IPS DF 4.7 (cell line): ENCODE measurements at regions not wholly inside any gene's neighbourhood (a gene's known extent, or its start where the extent isn't known, plus 50 kb on each side); places are given as distances from the start of the nearest gene placed in this dataset.

ENCODE experiments used
- DNase-seq: peaks from one replicate; pipeline ENCODE4 v3.0.0-alpha.2; 2013; ENCODE audit warnings: low spot score; ENCODE audit errors: extremely low read depth

DNA sequence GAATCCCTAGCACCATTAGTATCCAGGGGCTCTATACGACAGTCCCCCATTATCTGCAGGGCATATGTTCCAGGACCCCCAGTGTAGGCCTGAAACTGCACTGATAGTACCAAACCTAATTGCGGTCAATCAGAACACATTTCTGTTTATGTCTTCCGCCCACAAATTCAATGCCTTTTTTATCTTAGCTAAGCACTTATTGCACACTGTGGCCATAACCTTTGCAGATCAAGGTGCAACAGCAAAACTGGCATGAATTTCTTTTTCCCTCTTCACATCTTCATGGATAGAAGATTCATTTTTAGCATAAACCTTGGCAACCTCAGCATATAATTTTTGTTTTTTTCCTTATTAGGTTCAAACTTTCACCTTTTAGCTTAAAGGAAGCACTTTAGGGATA lies 361.1 kb downstream of the DEPDC1B start:
- DNase-seq, result no peak

DNA sequence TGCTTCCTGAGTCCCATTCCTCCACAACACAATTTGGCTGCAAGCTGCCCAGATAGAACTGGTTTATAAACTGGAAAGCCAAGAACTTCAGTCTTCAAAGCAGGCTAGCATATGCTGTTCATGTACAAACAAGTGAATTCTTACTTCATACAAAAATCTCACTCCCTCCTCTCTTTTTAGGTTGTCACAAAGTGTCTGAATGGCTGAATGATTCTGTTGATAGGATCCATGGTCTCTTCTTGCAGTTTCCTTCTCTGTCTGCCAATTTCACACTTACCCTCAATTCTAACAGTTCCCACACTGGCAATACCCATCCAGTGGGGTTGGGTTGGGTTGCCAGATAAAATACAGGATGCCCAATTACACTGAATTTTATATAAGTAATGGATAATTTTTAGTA lies 363.5 kb downstream of the DEPDC1B start:
- DNase-seq, result no peak

GRCh38 chr5:60335913-60336312 lies 364.1 kb downstream of the DEPDC1B start:
- no peak for DNase-seq

DNA sequence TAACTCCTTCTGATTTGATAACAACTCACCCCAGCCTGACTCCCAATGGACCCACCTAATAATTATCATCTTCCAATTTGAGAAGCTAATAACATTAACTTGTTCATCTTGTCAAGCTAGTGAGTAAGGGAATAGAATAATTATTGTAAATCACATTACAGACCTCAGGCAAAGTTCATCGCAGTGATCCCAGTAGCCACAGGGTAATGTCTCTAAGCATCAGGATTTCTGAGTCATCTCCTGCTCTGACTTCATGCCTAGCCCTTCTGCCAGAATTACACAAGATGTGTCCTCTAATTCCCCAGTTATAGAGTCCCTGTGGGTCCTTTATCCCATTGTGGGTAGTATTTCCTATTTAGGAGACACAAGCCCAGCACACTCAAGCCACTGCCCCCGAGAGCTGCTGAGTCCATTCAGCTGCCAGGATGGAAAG lies 365.7 kb downstream of the DEPDC1B start:
- no peak for DNase-seq

DNA sequence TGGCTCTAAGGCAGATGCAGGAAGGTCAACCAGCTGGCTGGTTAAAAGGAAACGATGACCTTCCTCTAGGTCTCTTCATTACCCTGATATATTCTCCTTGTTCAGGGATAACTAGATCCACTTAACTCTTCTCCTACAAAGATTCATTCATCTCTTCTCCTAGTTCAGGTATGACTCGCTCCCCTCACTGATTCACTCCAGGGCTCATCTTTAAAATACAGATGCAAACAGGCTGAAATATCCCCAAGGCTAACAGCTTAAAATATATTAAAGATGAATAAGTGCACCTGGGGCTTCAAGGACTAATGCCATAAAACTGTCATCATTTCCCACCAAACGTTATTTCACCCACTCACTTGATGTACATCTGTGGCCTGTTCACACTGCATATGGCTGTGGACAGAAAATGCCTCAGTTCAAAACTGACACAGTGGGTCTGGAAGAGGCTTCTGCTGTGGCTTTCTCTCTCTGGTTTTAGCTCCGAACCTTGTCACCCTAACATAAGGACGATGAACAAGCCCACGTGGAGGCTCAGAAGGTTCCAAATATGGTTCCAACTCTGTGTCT lies 366.9 kb downstream of the DEPDC1B start:
- DNase-seq, result no peak

DNA sequence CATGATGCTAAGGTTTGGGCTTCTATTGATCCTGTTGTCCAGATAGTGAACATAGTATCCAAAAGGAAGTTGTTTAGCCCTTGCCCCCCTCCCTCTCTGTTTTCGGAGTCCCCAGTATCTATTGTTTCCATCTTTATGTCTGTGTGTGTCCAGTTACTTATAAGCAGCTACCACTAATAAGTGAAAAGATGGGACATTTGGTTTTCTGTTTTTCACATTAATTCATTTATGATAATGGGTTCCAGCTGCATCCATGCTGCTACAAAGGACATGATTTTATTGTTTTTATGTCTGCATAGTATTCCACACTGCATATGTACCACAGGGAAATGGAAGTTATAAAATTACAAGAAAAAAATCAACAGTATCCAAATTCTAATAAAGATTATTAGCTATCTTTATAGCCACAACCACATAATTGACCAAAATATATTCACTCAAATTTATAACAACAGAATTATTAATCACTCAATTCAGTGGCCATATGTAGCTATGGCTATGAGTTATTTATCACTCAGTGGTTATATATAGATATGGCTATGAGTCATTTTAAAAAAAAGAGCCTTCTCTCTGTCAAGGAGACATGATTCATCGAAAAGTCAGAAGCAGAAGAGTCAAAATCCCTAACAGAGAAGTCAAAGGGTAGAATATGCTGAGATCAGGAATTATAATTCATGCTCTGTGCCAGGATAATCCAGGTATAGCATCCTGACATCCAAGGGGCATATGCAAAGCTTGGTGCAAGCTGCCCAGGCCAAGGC lies 367.5 kb downstream of the DEPDC1B start:
- DNase-seq, result no peak

DNA sequence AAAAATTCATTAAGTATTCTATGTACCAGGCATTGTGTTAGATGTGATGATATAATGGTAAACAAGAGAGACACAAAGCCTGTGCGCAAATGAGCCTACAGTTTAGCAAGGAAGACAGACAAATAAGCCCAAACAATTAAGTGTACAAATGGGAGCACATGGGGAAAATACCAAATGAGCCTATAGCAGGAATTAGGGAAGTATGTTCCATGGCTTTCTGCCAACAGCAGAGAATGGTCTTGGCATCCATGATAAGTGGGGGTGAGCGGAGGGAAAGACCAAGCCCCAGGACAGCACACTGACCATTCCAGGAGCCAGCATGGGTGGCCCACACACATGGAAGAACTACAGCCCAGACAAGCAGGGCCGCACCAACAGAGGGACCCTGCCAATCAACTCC lies 369.7 kb downstream of the DEPDC1B start:
- no peak for DNase-seq

- DNase-seq, result no peak
Measured at GRCh38 chr5:60325870-60326269, 374.1 kb downstream of the DEPDC1B start.

GRCh38 chr5:60323596-60323995 lies 376.4 kb downstream of the DEPDC1B start:
- DNase-seq, result peak; percentile 7

- DNase-seq, result no peak
Measured at GRCh38 chr5:60312098-60312497, 387.9 kb downstream of the DEPDC1B start.

DNA sequence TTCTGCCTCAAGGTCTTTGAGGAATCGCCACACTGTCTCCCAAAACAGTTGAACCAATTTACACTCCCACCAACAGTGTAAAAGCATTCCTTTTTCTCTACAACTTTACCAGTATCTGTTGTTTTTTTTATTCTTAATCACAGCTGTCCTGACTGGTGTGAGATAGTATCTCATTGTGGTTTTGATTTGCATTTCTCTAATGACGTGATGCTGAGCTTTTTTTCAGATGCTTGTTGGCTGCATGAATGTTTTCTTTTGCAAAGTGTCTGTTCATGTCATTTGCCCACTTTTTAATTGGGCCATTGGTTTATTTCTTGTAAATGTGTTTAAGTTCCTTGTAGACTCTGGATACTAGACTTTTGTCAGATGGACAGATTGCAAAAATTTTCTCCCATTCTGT lies 400.0 kb downstream of the DEPDC1B start:
- DNase-seq, result no peak

DNA sequence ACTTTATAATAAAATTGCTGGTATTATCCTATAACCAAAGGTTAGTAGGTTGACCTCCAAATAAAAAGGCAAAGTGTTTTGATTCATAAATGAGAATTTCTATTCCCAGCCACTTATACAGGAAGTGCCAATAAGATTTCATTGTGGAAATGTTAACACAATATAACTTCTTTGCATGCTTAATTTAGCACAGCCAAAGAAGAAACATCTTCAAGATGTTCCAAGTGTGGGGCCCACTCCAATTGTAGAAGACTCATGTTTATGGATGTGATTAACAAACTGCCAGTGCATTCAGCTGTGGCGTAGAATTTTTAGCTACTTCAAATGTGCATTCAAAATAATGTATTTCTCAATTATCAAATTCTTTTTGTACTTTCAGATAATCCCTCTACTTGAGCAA lies 402.3 kb downstream of the DEPDC1B start:
- no peak for DNase-seq

GRCh38 chr5:60295423-60295822 lies 401.9 kb upstream of the PDE4D start:
- peak; percentile 14 for DNase-seq

GRCh38 chr5:60293518-60293917 lies 400.0 kb upstream of the PDE4D start:
- DNase-seq, result no peak

GRCh38 chr5:60287174-60287771 lies 393.7 kb upstream of the PDE4D start:
- peak; percentile 33 for DNase-seq

GRCh38 chr5:60285910-60286309 lies 392.4 kb upstream of the PDE4D start:
- no peak for DNase-seq

- DNase-seq, result no peak
Measured at GRCh38 chr5:60280943-60281342, 387.4 kb upstream of the PDE4D start.

- DNase-seq, result no peak
Measured at GRCh38 chr5:60277941-60278340, 384.4 kb upstream of the PDE4D start.

DNA sequence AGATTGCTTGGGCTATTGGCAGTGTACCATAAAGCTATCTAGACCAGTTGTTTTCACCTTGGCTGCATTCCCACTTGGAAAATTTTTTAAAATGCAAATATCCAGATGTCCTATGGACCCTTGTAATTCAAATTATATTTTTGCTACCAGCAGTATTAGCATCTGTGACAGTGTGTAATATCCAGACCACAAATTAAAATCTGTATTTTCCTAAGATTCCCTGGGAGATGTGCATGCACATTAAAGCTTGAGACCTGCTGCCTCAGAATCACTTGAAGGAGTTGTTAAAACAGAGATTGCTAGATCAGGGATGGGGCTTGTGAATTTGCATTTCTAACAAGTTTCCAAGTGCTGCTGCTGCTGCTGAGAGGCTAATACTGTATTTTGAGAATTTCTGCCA lies 381.2 kb upstream of the PDE4D start:
- no peak for DNase-seq

GRCh38 chr5:60271517-60271916 lies 378.0 kb upstream of the PDE4D start:
- no peak for DNase-seq

- no peak for DNase-seq
Measured at GRCh38 chr5:60267907-60268306, 374.4 kb upstream of the PDE4D start.

DNA sequence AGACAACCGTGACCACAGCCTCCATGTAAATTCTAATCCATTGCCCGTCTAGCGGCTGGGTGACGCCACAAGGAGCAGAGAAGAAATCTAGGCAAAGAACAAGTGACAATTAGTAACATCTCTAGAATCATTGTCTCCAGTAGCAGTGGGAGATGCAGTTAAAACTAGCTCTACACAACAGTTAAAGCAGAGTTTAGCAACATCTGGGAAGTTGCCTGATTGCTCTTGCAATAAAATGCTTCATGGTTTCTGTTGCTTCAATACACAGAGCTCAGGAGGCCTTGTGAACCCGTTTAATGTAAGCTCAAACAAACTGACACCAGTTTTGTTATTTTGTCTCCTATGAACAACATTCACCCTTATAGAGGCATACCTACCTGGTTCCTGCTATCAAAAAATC lies 369.8 kb upstream of the PDE4D start:
- DNase-seq, result no peak
